HepG2 (cell line): ENCODE measurements at regions not wholly inside any gene's neighbourhood (a gene's known extent, or its start where the extent isn't known, plus 50 kb on each side); places are given as distances from the start of the nearest gene placed in this dataset.

ENCODE experiments used
- ATAC-seq: fragments of 200-7000 bp; cut with Tn5 transposase; 3 replicates; pipeline ENCODE4 v1.9.1; 2020; ENCODE audit warnings: mild to moderate bottlenecking, moderate library complexity
- BruUV-seq: library from RNA; stranded (reverse); fragments of 400-500 nt; replicated peaks from 2 replicates; lab custom pipeline; 2021; lab: Mats Ljungman, UMichigan
- CTCF ChIA-PET: fragments of 300-600 bp; formaldehyde crosslinking; extraction: SDS; loops from one replicate; lab custom pipeline; 2021; ENCODE audit warnings: low total read pairs, inconsistent platforms, low intra/inter-chr PET ratio; lab: Yijun Ruan, JAX
- POLR2A ChIA-PET: fragments of 350-600 bp; sonication (Branson Sonifier 250); formaldehyde crosslinking; loops from one replicate; lab custom pipeline; 2020; ENCODE audit warnings: antibody characterized with exemption, inconsistent platforms; lab: Yijun Ruan, JAX
- DNase-seq: peaks from one replicate; pipeline ENCODE4 v3.0.0-alpha.2; 2015; ENCODE audit warnings: low spot score
- FAIRE-seq: peaks from 3 replicates; lab custom pipeline; 2011; peaks lifted over from hg19 to GRCh38; lab: Jason Lieb, UNC
- H2AFZ ChIP-seq: one replicate; pipeline ENCODE4 v1.6.1; 2011; ENCODE audit warnings: low read length, inconsistent platforms
- H3K27ac ChIP-seq: fragments of 300-600 bp; 3 replicates; pipeline ENCODE4 v1.8.0; 2011; ENCODE audit warnings: mixed run types, mild to moderate bottlenecking, mixed read lengths, low read length, inconsistent platforms; ENCODE audit not compliant: insufficient read depth; ENCODE audit errors: extremely low read length
- H3K27me3 ChIP-seq, 2 experiments: fragments of 200-600 bp in 1 of 2; 2 replicates in 1 of 2; 3 replicates in 1 of 2; pipeline versions ENCODE4 v1.6.0 to v1.8.0; 2011; ENCODE audit warnings: low read length in 2 of 2, mild to moderate bottlenecking in 2 of 2, moderate library complexity in 2 of 2, inconsistent platforms in 1 of 2; ENCODE audit not compliant: insufficient read depth in 2 of 2, control insufficient read depth in 1 of 2
- H3K36me3 ChIP-seq, 2 experiments: fragments of 200-600 bp in 1 of 2; replicated peaks in 1 of 2; 2 replicates in 1 of 2; 3 replicates in 1 of 2; pipeline versions ENCODE4 v1.5.1 to v1.8.0; 2011; ENCODE audit warnings: low read length in 2 of 2, inconsistent platforms in 1 of 2; ENCODE audit not compliant: insufficient read depth in 2 of 2, control insufficient read depth in 1 of 2
- H3K4me1 ChIP-seq: 2 replicates; pipeline ENCODE4 v1.5.1; 2012; ENCODE audit warnings: low read length, inconsistent platforms; ENCODE audit not compliant: insufficient read depth
- H3K4me2 ChIP-seq: 2 replicates; pipeline ENCODE4 v1.6.0; 2011; ENCODE audit warnings: low read depth, low read length, inconsistent platforms
- H3K4me3 ChIP-seq, 3 experiments: fragments of 200-600 bp in 1 of 3; sonication (generic), shearing (Covaris generic) in 1 of 3; replicated peaks in 1 of 3; 2 replicates each; pipeline ENCODE4 v1.5.1; 2011 to 2016; ENCODE audit warnings: low read length in 3 of 3, inconsistent platforms in 2 of 3, low read depth in 2 of 3, mild to moderate bottlenecking in 2 of 3, control low read depth in 1 of 3, mixed read lengths in 1 of 3; ENCODE audit not compliant: insufficient read depth in 1 of 3
- H3K79me2 ChIP-seq: one replicate; pipeline ENCODE4 v1.6.1; 2011; ENCODE audit warnings: low read length, inconsistent platforms; ENCODE audit not compliant: insufficient read depth
- H3K9ac ChIP-seq: 2 replicates; pipeline ENCODE4 v1.6.0; 2011; ENCODE audit warnings: mild to moderate bottlenecking, low read depth, low read length, inconsistent platforms; ENCODE audit not compliant: insufficient read depth
- H3K9me3 ChIP-seq: 2 replicates; pipeline ENCODE4 v1.5.1; 2012; ENCODE audit warnings: mild to moderate bottlenecking, low read length
- H4K20me1 ChIP-seq: 2 replicates; pipeline ENCODE4 v1.6.0; 2011; ENCODE audit warnings: inconsistent platforms, mild to moderate bottlenecking, low read length, moderate library complexity; ENCODE audit not compliant: insufficient read depth
- AKNA ChIP-seq: sonication (generic); formaldehyde crosslinking; IDR thresholded peaks from 2 replicates; pipeline ENCODE4 v1.4.0; 2020; ENCODE audit warnings: missing genetic modification reagents, borderline replicate concordance
- HMG20A ChIP-seq: IDR thresholded peaks from 2 replicates; pipeline ENCODE4 v1.6.1; 2016; ENCODE audit warnings: borderline replicate concordance
- HNF4A ChIP-seq: sonication (generic); formaldehyde crosslinking; IDR thresholded peaks from 2 replicates; pipeline ENCODE4 v1.4.0; 2020; ENCODE audit warnings: missing genetic modification reagents
- KDM2A ChIP-seq: sonication (generic); formaldehyde crosslinking; IDR thresholded peaks from 2 replicates; pipeline ENCODE4 v1.4.0; 2020; ENCODE audit warnings: low read depth, missing genetic modification reagents, borderline replicate concordance
- SALL1 ChIP-seq: sonication (generic); formaldehyde crosslinking; IDR thresholded peaks from 2 replicates; pipeline ENCODE4 v1.8.0; 2022; ENCODE audit warnings: mild to moderate bottlenecking, missing genetic modification reagents
- THAP9 ChIP-seq: sonication (generic); formaldehyde crosslinking; IDR thresholded peaks from 2 replicates; pipeline ENCODE4; 2020; ENCODE audit warnings: missing genetic modification reagents, mild to moderate bottlenecking, borderline replicate concordance
- ZBTB3 ChIP-seq: sonication (generic); formaldehyde crosslinking; IDR thresholded peaks from 2 replicates; pipeline ENCODE4 v1.4.0; 2020; ENCODE audit warnings: low read depth, mild to moderate bottlenecking, moderate library complexity, missing genetic modification reagents, borderline replicate concordance
- ZBTB34 ChIP-seq: sonication (generic); formaldehyde crosslinking; IDR thresholded peaks from 2 replicates; pipeline ENCODE4 v1.8.0; 2022; ENCODE audit warnings: mild to moderate bottlenecking, missing genetic modification reagents
- ZNF512 ChIP-seq: sonication (generic); formaldehyde crosslinking; IDR thresholded peaks from 2 replicates; pipeline ENCODE4 v1.4.0; 2020; ENCODE audit warnings: mild to moderate bottlenecking, missing genetic modification reagents
- ZNF841 ChIP-seq: sonication (generic); formaldehyde crosslinking; IDR thresholded peaks from 2 replicates; pipeline ENCODE4 v1.8.1; 2023; ENCODE audit warnings: missing genetic modification reagents, borderline replicate concordance
- WGBS: methylation state at CpG from one replicate; pipeline ENCODE4 v1.1.6; 2017; ENCODE audit warnings: low lambda C conversion rate; 5-methylcytosine and 5-hydroxymethylcytosine counted together
- in situ Hi-C: cut with HindIII; loops from 2 replicates; pipeline ENCODE4 v1.10.0; 2017; ENCODE audit warnings: low pct_unique_long_range_greater_than_20kb; ENCODE audit not compliant: extremely low pct_ligation_motif_present
- intact Hi-C: fragments of 100-400 bp; cut with micrococcal nuclease; formaldehyde crosslinking; loops from one replicate; pipeline ENCODE4 v1.10.0; 2022; ENCODE audit not compliant: unreplicated experiment

GRCh38 chr10:78478919-78479318 lies 445.3 kb downstream of the RPS24 start:
- 91% methylated on average over 4 of the region's 5 CpGs for WGBS
- Histone ChIP-seq H4K20me1 (no peaks in the 10 kb centered on the region), H3K36me3 (no peaks in the 10 kb centered on the region), H3K79me2 (no peaks in the 10 kb centered on the region), H3K9ac (no peak overlapping the region), H3K27ac (no peak overlapping the region), H3K4me2 (no peak overlapping the region), H2AFZ (no peak overlapping the region), H3K4me1 (peaks cover 27% of the 10 kb centered on the region), H3K4me3 (no peak overlapping the region), H3K9me3 (no peaks in the 10 kb centered on the region), H3K27me3 (no peaks in the 10 kb centered on the region)
- intact Hi-C loops: no loop called here
- FAIRE-seq (no peak), ATAC-seq (no peak), DNase-seq (no peak)
- in situ Hi-C loops: no loop called here
- ChIA-PET CTCF (no interaction called here), POLR2A (no interaction called here)
- BruUV-seq: no TSS peak
- TF ChIP-seq KDM2A (CRISPR knock-in tag) (no peak), SALL1 (CRISPR knock-in tag) (no peak), AKNA (CRISPR knock-in tag) (no peak), HMG20A (CRISPR knock-in tag) (no peak), ZNF841 (CRISPR knock-in tag) (no peak), ZBTB3 (CRISPR knock-in tag) (no peak), THAP9 (CRISPR knock-in tag) (no peak), ZNF512 (CRISPR knock-in tag) (no peak), HNF4A (CRISPR knock-in tag) (no peak), ZBTB34 (no peak)
